ENCODE measurements at regions not wholly inside any gene's neighbourhood (a gene's known extent, or its start where the extent isn't known, plus 50 kb on each side); places are given as distances from the start of the nearest gene placed in this dataset.

GRCh38 chr4:95979961-95980876, 140.3 kb downstream of the PDHA2 start:
- no peak for TF ChIP-seq CTCF (conservative IDR thresholded peaks at IDR 0.05)
- no peak overlapping the region for H3K27ac ChIP-seq

DNA sequence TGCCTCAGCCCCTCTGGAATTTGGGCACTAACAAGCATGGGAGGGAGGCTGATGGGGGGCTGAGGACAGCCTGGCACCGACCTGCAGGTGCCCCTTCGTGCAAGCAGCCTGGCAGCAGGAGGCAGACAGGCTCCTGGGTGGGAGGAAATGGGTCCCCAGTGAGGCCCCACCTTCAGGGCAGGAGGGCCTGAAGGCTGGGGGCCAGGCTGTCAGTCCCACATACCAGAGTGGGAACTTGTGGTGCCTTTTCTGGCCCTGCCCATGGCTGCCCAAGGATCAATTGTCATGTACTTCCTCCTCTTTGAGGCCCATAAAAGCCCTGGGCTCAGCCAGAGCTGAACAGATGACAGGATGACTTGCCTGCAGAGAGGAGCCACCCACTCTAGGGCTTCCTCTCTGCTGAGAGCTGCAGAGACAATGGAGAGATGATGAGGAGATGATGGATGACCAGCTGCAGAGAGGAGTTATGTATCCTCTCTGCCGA, 141.0 kb downstream of the PDHA2 start:
- H3K27ac ChIP-seq = no peak overlapping the region
- TF ChIP-seq CTCF (conservative IDR thresholded peaks at IDR 0.05) = no peak

- no peak overlapping the region for H3K27ac ChIP-seq
- TF ChIP-seq CTCF (conservative IDR thresholded peaks at IDR 0.05) = no peak
Observed at GRCh38 chr4:95981591-95981990, 141.7 kb downstream of the PDHA2 start.

DNA sequence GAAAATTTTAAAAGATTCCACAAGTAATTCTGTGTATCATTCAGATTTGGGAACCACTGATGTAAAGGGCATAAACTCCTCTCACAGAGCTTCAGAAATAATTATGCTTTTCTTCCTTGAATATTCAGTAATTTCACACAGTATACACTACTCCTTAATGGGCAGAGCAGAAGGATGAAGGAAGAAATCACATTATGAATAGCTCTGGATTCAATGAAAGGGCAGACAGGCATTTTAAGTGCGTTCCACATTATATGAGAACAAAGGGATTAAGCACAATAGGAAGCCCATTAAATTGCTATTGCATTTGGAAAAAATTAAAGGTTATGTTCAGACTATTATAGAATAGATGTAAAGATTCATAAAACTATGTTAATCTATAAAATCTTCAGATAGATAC, 142.6 kb downstream of the PDHA2 start:
- no peak for TF ChIP-seq CTCF (conservative IDR thresholded peaks at IDR 0.05)
- H3K27ac ChIP-seq = no peak overlapping the region

GRCh38 chr4:95984081-95984480, 144.2 kb downstream of the PDHA2 start:
- TF ChIP-seq CTCF (conservative IDR thresholded peaks at IDR 0.05) = no peak
- no peak overlapping the region for H3K27ac ChIP-seq

DNA sequence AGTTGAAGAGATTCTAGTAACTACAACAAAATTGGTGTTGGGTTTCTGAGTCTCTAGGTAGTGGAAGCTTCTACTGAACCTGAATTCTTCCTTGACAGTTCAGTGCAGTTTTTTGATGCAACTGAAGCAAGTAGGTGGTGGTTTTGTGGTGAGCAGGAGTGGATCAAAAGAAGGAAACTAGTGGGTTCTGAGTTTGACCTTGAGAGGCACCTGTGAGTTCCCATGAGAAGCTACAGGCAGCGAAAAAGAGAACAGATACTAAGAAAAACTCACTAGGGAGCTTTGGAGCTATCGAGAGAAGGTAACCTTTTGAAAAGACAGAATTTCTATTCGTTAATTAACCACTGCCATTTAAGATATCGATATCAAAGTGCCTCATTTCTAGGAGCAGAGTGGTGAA, 145.2 kb downstream of the PDHA2 start:
- no peak for TF ChIP-seq CTCF (conservative IDR thresholded peaks at IDR 0.05)
- no peak overlapping the region for H3K27ac ChIP-seq

DNA sequence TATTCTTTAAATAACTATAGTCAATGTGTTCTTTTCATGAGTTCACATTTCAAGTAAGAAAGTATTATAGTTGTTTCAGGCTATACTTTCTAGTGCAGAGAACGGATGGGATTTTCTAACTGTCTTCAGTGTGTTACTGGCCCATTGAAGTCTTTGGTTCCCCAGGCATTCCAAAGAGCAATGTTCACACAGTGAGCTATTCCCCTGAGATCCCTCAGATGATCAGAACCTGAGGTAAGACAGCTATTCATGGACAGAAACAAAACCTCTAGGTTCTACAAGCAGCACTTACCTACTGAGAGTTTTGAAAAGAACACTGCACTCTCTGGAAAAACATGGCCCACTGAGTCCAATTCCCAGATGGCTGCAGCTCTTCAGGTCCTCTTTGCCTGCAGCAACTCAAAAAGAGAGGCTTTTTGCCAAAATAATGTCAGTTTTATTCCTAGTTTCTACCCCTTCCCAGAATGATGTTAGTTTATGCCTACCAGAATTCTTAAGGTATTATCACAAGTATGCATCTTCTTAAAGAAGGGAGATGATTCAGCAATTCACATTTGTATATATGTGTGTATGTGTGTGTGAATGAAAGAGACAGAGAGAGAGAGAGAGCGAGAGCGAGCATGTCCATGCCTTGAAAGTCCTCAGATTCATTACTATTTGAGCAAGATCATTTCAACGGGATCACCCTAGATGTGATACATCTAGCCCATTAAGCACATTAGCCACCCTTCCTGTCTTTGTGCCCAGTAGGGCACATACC, 146.1 kb downstream of the PDHA2 start:
- TF ChIP-seq CTCF (conservative IDR thresholded peaks at IDR 0.05) = no peak
- H3K27ac ChIP-seq = no peak overlapping the region
